HG02938 (cell line): ENCODE measurements at regions not wholly inside any gene's neighbourhood (a gene's known extent, or its start where the extent isn't known, plus 50 kb on each side); places are given as distances from the start of the nearest gene placed in this dataset.
"Not testable (repeated sequence)": the region's sequence is repeated elsewhere in the genome, so short reads cannot be mapped to it uniquely, and the experiment has no call there.

Source experiments
- ATAC-seq: cut with Tn5 transposase; IDR thresholded peaks from one replicate; pipeline ENCODE4 v1.9.1; 2021; ENCODE audit warnings: mild to moderate bottlenecking, moderate library complexity; ENCODE audit not compliant: unreplicated experiment

- ATAC-seq = no peak
Observed at GRCh38 chr22:48309115-48309705, 1518.5 kb downstream of the BRD1 start.

- no peak for ATAC-seq
Observed at GRCh38 chr22:48307931-48308330, 1519.7 kb downstream of the BRD1 start.

- no peak for ATAC-seq
Observed at GRCh38 chr22:48306785-48307510, 1520.7 kb downstream of the BRD1 start.

- ATAC-seq = no peak
Observed at GRCh38 chr22:48306284-48306683, 1521.4 kb downstream of the BRD1 start.

GRCh38 chr22:48305726-48306235 is 1521.9 kb downstream of the BRD1 start:
- ATAC-seq = no peak

- no peak for ATAC-seq
Observed at GRCh38 chr22:48303369-48303725, 1524.3 kb downstream of the BRD1 start.

- no peak for ATAC-seq
Observed at GRCh38 chr22:48302657-48303368, 1524.9 kb downstream of the BRD1 start.

- ATAC-seq = no peak
Observed at GRCh38 chr22:48301908-48302307, 1525.8 kb downstream of the BRD1 start.

GRCh38 chr22:48301421-48301820 is 1526.3 kb downstream of the BRD1 start:
- no peak for ATAC-seq

- no peak for ATAC-seq
Observed at GRCh38 chr22:48300877-48301276, 1526.8 kb downstream of the BRD1 start.

GRCh38 chr22:48299801-48300200 is 1527.9 kb downstream of the BRD1 start:
- ATAC-seq = no peak

GRCh38 chr22:48299124-48299523 is 1528.5 kb downstream of the BRD1 start:
- ATAC-seq = no peak

- no peak for ATAC-seq
Observed at GRCh38 chr22:48297296-48297695, 1530.4 kb downstream of the BRD1 start.

GRCh38 chr22:48289954-48290353 is 1527.5 kb downstream of the TBC1D22A start:
- not testable (repeated sequence) for ATAC-seq

- no peak for ATAC-seq
Observed at GRCh38 chr22:48288376-48288940, 1526.0 kb downstream of the TBC1D22A start.

- ATAC-seq = no peak
Observed at GRCh38 chr22:48287031-48287430, 1524.6 kb downstream of the TBC1D22A start.

GRCh38 chr22:48284671-48285070 is 1522.2 kb downstream of the TBC1D22A start:
- no peak for ATAC-seq

GRCh38 chr22:48282804-48283203 is 1520.4 kb downstream of the TBC1D22A start:
- ATAC-seq = no peak

GRCh38 chr22:48279461-48279756 is 1517.0 kb downstream of the TBC1D22A start:
- ATAC-seq = no peak

GRCh38 chr22:48278620-48279460 is 1516.4 kb downstream of the TBC1D22A start:
- ATAC-seq = no peak
